Medulla oblongata (tissue), 1 donor: ENCODE measurements at regions not wholly inside any gene's neighbourhood (a gene's known extent, or its start where the extent isn't known, plus 50 kb on each side); places are given as distances from the start of the nearest gene placed in this dataset.
A peak's percentile ranks its signal among the peaks of the same experiment; 100 is the strongest.
"Not testable (repeated sequence)": the region's sequence is repeated elsewhere in the genome, so short reads cannot be mapped to it uniquely, and the experiment has no call there.

Experiments used
- DNase-seq: peaks from one replicate; pipeline ENCODE4 v3.0.0-alpha.2; 2015; ENCODE audit errors: extremely low spot score

DNA sequence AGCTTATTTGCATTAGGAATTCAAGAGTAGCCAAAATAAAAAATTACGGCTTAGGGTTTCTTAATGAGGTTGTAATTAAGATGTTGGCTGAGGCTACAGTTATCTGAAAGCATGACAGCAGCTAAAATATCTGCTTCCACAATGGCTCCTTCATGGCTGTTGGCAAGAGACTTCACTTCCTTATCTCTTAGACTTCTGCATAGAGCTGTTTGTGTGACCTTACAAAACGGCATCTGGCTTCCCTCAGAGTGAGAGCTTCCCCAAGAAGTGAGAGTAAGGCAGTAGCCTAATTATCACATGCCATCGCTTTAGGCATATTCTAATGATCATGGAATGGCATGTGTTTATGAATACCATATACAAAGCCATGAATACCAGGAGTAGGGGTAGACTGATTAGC lies 57.6 kb downstream of the CCDC59 start:
- DNase-seq, result peak; percentile 10

DNA sequence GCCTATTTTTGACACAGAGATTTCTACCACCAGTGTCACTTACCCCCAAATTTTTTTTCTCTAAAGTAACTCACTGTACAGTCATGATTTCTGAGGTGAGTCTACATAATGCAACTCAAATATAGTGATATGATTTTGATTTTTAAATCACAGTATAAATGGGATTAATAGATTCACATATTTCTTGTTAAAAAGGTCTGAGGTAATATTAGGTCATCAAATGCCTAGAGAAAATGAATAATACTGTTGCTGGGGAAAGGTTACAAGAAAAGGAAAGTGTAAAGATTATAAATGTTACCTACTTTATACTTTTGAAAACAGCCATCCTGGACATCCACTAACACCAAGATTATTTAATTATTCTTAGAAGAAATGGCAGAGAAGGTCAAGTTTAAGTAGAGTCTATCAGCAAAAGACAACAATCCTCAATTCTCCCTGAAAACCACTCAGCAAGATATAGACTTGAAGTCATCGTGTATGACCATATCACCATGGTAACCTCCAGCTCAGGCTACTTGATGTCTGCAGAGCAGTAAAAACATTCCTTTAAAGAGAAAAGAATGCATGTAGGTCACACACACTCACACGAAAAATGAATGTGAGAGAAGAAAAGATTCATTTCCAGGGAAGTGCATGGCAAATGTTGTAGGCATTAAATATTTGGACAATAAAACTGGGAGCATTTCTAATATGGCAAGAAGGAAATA lies 58.7 kb downstream of the CCDC59 start:
- DNase-seq, result no peak

DNA sequence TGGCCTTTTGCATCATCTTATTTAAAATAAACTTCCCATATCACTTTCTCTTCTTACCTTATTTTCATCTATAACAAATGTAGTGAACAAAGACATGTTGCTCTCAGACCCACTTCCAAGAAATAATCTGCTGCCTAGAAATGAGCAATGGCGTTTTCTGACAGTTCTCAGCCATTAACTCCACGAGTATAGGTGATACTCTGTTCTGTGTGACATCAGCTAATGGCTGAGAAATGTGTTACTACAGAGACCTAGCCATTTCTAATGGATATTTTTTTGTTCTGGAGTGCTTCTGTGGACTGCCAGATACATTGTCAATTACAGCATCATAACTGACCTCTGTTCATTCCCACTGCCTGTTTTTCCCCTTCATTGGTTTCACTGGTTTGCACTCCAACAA lies 67.8 kb downstream of the CCDC59 start:
- DNase-seq, result no peak

DNA sequence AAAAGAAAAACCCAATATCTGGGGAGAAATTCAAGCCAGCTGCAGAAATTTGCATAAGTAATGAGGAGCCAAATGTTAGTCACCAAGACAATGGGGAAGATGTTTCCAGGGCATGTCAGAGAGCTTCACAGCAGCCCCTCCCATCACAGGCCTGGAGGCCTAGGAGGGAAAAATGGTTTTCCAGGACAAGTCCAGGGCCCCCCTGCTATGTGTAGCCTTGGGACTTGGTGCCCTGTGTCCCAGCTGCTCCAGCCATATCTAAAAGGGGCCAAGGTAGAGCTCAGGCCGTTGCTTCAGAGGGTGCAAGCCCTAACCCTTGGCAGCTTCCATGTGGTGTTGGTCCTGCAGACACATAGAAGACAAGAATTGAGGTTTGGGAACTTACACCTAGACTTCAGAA lies 76.9 kb downstream of the CCDC59 start:
- DNase-seq, result not testable (repeated sequence)

DNA sequence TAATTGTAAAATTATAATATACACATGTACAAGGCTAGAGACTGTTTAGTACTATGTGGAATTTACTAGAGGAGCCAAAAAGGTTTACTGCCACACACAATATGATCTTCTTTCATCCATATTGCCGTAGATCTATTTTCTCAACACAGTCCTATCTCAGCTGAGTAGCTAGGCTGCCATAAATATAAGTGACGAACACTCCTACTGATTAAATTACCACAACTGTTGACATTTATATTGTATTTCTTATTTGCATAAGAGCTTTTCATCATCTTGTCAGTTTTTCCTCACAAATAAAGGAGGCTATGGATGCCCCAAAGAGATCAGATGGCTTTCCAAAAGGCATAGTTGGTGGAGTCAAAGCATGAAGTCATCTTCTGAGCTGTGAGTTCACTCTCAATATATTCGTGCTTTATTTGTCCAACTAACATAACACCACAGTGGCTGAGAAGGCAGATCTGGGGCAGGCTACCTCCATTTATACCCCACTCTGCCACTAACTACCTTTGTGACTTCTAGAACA lies 78.6 kb downstream of the CCDC59 start:
- DNase-seq, result no peak

DNA sequence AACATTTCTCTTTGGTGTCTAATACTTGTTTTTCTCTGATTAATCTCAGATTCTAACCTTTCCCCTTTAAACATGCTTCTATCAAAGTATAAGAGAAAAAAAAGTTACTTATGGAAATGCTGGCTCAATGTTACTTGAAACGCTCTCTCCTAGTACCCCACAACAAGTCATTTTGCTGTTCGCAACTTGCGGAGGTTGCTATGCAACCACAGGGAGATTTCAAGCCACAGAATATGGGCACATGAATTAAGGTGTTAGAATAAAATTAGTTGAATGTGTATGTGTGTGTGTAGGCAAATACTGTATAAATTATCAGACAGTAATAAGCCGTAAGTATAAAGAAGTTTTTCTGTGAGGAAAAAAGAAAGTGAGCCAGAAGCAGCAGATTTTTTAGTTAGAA lies 80.6 kb downstream of the CCDC59 start:
- DNase-seq, result no peak

DNA sequence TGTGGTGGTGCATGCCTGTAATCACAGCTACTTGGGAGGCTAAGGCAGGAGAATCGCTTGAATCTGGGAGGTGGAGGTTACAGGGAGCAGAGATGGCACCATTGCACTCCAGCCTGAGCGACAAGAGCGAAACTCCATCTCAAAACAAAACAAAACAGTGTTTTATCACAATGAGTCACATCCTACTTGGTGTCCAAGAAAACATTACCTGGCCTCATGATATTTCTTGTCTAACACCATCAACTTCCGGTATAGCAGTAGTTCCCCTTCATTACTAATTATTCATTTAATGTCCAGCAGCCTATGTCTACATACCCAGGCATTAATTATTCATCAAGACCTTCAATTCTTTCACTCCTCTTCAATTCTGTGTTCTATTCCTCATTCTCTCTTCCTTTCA lies 115.5 kb downstream of the CCDC59 start:
- no peak for DNase-seq

DNA sequence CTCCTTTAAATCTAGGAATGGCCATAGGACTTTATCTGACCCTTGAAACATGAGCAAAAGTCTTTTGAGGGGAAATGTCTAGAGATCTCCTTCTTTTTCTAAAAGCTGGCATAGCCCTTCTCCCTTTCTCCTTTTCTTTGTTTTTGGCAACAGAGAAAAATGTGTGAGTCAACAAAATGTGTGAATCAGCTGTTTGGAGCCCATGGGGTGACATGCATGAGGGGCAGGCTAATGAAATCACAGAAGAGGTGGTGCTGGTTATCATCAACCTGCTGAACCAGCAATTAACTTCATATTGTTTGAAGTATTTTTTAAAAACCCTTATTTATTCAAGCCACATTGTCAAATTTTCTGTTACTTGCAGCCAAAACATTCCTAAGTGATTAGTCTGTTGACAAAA lies 132.3 kb downstream of the CCDC59 start:
- DNase-seq, result no peak

DNA sequence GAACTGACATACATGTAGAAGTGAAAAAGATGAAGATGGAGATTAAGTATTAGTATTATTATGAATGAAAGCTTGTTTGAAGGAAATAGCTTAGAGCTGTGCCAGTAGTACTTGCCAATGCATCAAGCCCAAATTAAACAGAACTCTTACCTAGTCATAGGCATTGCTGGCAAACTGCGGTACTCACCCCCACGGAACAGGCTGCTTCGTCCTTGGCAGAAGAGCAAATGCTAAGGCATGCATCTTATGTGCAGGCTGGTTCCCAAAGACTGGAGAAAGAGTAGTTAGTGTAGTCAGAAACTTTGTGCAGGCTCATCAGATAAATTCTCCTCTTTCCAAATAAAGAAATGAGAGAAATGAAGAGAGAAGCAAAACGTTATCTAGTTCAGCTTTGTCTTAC lies 134.8 kb downstream of the CCDC59 start:
- no peak for DNase-seq

DNA sequence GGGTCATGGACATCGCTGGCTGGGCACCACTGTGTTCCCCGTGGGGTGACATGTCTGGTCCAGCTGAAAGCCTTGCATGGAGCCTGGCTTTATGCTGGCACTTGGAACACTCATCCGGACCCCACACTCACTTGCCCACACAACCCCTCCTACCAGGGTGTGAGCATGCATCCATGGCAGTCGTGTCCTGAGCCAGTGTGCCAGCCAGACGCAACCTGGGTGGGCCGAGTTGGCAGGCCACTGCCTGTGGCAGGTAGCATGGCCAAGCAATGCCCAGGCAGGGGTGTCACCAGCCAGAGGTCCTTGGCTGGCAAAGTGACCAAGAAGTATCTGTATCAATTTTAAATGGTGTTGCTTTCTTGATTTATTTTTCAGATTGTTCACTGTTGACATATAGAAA lies 141.7 kb downstream of the CCDC59 start:
- DNase-seq, result no peak

DNA sequence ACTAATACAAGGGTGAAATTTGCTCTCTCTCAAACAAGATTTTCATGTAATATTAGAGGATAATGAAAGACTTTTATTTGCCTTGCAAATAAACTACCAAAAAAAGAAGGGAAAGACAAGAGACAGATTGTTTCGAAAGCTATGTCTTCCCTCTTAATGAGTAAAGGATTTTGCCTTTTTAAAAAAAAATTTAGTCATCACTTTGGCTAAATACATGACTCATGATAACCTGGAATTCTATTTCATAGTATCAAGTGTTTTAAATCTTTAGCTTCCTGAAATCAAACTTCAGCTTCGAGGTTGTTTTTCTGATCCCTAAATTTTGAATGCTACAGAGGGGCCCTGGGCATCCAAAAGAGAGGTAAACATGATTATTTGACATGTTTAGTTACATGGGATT lies 144.4 kb downstream of the CCDC59 start:
- DNase-seq, result no peak

DNA sequence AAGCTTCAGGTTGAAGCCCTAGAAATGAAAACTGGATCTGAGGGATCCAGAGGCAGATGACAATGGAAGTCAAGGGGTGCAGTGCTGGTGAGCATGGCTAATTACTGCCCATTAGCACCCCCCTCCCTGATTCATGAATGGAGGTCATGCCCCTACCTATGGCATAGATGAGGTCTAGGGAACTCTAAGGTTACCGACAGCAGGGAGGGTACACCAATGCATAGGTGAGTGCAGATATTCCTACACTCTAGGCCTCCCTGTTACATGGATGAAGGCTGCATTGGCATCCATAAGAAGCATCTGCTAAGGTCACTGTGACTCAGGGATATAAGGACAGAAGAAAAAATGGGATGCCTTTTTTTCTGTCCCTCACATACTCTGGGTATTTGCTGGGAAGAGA lies 147.3 kb downstream of the CCDC59 start:
- DNase-seq, result no peak

DNA sequence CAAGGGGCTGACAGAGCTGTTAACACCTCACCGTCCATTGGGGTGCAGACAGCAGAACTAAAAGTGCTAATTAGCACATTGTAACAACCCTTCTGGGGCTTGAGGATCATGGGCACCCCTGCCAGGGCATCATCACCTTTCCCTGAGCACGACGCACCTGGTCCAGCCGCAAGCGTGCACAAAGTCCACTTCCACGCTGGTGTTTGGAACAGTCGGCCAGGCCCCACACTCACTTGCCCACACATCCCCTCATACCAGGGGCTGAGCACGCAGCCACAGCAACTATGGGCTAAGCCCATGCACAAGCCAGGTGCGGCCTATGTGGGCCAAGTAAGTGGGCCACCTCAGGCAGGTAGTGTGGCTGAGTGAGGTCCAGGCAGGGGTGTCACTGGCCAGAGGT lies 148.7 kb downstream of the CCDC59 start:
- no peak for DNase-seq

DNA sequence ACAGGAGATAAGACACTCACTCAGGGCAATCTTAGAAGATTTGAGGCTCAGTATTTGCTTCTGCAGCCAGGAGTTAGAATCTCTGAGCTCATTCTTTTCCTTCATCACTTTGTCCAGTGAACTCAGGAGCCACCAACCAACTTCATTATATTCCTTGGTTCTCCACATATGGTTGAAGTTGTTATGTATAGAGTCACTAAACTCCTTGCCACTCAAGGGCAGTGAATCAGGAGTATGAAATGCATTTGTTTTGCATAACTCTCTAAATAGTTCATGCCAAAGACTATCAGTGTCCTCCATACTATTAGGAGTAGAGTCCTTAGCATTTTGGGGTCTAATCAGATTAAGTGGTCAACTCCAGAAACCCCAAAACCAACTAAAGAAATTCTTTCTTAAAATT lies 150.6 kb downstream of the CCDC59 start:
- DNase-seq, result no peak

DNA sequence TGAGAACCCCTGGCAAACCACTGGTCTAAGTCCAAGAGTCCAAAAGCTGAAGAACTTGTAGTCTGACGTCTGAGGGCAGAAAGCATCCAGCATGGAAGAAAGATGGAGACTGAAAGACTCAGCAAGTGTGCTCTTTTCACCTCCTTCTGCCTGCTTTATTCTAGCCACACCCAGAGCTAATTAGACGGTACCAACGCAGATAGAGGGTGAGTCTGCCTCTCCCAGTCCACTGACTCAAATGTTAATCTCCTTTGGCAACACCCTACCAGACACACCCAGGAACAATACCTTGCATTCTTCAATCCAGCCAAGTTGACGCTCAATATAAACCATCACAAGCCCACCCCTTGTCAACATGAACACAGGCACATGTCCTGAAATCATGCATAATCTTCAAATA lies 155.1 kb downstream of the CCDC59 start:
- no peak for DNase-seq

DNA sequence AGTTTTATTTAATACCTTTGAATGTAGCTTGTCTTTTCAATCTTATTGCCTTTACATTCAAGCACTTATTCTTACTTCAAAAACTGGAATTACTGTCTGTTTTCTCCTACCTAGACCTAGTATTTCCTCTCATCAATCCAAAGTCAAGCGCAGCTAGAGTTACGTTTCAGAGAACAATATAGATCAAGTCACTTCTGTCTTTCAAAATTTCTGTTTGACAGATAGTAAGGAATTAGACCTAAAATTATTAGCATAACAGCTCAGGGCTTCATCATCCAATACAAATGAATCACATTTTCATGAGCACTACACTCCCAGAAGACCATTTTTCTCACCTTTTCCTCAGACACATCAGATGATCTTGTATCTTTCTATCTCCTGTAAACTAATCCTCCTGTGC lies 170.6 kb downstream of the CCDC59 start:
- no peak for DNase-seq

DNA sequence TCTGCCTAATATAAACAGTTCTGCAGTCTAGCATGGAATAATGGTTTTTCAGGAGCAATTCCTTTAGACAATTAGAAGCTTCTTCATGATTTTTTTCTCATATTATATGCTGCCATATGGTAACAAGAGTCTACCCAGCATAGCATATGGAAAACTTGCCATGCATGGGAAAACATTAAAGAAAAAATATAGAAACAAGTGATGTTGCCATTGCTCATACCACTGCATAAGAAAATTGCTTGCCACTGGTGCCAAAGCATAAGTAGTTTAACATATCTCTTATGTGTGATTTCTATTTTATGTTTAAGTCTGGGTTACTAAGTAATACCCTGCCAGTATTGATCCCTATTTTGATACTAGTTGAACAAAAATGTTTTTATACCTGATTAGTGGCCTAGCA lies 171.2 kb downstream of the CCDC59 start:
- DNase-seq, result no peak

DNA sequence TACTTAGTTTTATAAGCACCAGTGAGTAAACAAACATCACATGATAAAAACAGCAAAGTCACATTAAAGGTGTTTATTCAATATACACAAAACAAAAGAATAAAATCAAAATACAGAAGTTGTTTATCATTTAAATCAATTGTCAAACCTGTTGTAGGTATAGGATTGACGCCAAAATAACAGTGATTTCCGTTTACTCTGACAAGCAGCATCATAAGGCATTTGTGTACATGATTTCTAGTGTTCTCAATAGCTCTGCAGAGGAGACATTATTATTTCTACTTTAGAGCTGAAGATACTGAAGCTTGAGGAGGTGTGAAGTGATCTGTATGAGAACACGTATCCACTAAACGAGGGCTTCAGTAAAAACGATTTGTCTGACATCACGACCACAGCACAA lies 171.9 kb downstream of the CCDC59 start:
- no peak for DNase-seq

DNA sequence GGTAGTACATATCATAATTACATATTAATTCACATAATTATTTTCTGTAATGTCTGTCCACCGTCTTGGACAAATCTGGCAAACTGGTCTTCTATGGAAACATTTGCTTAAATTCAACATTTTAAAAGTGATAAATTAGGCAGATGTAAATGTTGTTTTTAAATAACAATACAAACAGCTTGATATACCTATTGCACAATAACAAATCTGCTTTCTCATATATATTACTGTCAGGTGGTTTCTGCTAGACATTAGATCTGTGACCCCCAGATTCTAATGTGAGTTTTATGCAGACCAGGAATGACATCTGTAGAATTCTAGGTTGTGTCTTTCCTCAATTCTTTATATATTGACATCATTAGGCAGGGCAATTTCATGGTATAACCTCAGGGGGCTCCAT lies 173.3 kb downstream of the CCDC59 start:
- no peak for DNase-seq

DNA sequence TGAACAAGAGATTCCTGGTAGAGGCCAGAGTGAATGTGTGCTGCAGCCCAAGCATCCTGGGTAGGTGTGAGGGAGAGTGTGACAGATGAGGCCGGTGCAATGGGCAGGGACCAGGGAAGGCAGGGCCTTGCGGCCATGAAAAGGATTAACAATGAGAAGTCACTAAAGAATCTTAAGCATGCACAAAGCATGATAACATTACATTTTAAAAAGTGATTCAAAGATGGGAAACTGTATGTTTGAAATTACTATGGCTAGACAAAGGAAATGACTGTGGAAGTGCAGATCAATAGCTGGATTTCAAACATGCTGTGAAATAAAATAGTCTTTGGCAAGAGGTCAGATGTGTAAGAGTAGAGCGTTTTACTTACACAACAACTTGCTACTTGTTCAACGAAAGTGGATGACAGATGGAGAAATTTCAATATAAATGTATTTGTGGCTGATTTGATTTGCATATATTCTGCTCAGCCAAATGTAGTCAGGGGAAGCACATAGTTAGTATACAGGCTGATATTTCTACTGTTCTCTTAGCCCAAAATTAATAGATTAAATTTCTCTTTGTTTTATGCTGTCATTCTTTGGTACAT lies 175.5 kb downstream of the CCDC59 start:
- DNase-seq, result no peak

DNA sequence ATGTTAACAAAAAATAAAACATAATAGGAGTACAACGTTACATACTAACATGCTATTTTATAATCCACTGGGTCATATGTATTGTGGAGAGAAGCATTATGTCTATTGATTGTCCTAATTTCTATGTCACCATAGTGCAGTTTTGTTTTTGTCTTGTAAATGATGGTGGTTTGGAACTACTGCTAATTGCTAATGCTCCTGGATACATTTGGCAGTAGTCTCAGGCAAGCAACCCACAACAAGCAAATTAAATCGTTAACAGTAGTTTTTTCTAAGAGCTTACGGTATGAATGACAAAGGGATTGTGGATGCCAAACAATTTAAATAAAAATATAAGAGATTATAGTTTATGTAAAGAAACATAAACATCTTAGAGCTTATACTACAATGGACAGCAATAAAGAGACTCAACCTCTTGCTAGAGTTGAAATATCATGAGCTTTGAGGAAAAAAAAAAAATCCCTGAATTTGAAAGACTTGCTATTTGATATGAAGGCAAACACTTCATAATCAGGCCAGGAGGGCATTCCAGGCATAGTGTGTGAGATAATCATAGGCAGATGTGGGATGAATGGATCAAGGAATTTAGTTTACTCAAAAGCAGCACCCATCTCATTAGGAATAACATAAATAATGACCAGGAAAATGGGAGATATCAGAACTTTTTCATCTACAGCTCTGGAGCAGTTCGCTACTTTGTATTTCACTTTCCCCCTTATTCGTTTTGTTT lies 181.3 kb downstream of the CCDC59 start:
- no peak for DNase-seq

DNA sequence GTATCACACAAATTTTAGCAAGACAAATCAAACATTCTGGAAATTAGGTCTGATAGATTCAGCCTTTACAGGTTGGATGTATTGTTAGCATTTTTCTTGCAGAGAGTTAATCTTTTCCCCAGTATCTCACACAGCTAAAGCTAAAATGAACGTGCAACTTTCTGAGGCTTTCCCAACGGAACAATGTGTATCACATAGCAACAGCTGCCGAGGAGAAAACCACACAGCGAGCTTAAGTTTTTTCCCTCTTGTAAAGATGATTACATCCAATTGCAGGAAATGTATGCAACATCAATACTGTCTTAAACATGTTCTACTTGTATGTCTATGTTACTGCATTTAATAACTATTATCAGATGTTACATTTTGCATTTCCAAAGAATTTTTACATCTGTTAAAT lies 182.2 kb downstream of the CCDC59 start:
- DNase-seq, result no peak

DNA sequence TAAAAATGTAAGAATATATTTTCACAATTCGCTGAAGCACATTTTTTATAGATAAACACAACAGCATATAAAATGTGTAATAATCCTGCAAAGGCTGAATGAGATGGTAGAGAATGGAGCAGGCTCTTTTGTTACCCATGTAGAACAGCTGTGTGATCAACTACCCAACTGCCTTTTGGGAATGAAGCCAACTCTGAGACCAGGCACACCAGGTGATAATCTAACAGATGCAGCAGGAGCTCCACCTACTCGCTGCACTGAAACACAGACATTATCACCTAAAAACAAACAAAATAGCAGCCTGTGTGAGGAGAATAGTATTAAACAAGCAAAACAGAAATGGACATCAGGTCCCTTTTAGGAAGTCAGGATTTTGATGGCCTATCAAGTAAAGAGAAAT lies 183.3 kb downstream of the CCDC59 start:
- DNase-seq, result no peak
